DMS 273 (cell line): ENCODE measurements at regions not wholly inside any gene's neighbourhood (a gene's known extent, or its start where the extent isn't known, plus 50 kb on each side); places are given as distances from the start of the nearest gene placed in this dataset.
A peak's percentile ranks its signal among the peaks of the same experiment; 100 is the strongest.

Source experiments
- DNase-seq: peaks from one replicate; lab custom pipeline; 2025; ENCODE audit not compliant: unreplicated experiment; lab: John Stamatoyannopoulos, UW

DNA sequence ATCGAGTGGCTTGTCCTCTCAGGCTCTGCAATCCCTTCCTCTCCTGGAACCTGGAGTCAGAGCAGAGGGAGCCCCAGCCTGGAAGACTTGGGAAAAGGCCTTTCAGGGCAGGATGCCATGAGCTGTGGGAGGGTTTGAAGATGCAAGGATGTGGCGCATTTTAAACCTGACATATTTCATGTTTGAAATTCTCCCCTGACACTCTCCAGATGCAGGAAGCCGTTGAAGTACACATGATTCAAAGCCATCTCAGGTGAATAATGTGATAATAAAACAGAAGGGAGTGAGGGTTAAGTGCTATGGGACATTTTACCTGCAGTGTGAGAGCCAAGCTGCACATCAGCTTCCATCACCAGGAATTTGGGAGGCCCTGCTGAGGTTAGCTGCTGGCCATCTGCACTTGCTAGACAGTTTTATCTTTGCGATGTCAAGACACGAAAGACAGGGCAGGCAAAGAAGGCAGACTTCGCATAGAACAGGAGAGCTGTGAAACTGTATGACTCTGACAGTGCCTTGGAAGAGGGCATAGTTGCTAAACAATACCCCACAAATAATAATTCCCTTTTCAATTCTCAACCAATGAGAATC is 159.1 kb upstream of the GDF10 start:
- DNase-seq, result no peak

DNA sequence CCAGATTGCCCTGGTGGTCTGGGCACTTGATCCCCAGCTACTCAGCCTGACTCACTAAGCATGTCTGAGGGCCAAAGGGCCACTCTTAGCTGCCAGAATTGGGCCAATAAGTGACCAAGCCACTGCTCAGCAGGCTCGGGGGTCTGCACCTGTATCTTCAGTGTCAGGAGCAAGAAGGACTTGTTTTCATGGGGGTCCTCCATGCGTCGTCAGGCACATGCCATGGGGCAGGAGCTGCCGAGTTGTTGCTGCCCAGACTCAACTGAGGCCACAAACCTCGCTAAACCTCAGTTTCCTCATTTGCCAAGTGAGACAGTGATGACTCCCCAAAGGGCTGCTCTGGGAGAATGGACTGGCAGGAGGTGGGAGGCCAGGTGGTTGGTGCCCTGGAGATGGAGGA is 158.6 kb upstream of the GDF10 start:
- no peak for DNase-seq

- no peak for DNase-seq
Observed at GRCh38 chr10:47143072-47143471, 156.9 kb upstream of the GDF10 start.

DNA sequence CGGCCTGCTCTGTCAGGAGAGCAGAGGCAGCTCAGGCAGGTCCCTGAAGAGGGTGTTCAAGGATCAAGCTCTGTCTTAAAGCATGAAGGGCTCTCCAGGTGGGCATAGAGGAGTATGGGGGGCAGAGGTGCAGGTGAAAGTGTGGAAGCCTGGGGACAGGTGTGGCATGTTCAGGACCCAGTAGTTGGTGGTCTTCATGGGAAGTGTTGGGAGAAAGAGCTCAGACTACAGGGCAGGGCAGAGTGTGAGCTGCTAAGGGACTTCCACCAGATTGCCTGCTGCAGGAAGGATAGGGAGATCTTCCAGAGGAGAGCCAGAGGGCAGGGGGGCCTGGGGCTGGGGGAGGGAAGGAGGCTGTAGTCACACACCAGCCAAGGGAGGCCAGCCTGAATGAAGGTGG is 156.5 kb upstream of the GDF10 start:
- DNase-seq, result no peak

DNA sequence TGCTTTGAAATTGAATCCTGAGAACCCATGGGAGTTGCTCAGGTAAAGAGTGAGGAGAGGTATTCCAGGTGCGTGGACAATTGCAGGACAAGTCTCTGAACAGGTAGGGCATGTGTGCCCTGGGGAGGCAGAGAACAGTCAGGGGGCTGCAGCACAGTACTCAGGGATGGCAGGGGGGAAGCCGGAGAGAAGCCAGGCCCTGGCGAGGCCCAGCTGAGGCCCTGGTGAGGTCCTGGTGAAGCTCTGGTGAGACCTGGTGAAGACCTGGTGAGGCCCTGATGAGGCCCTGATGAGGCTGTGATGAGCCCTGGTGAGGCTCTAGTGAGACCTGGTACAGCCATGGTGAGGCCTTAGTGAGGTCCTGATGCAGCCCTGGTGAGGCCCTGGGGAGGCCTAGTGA is 155.5 kb upstream of the GDF10 start:
- DNase-seq, result no peak

GRCh38 chr10:47145290-47145934 is 154.6 kb upstream of the GDF10 start:
- DNase-seq, result no peak

- no peak for DNase-seq
Observed at GRCh38 chr10:47146572-47146971, 153.4 kb upstream of the GDF10 start.

DNA sequence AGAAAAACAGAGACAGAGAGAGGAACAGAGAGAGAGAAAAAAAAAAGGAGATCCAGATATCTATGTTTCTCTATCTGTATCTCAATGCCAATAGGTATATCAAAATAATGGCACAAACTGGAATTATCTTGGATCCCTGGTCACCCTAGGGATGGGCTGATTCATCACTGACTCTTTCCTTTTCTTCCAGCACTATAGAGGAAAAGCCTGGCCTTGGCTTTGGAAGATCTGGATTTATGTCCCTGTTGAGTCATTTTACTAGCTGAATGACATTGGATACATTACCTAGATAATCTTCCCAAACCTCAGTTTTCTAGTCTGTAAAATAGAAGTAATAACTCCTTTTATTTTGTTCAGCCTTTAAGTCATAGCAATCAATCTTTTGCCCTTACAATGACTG is 152.8 kb upstream of the GDF10 start:
- no peak for DNase-seq

- DNase-seq, result no peak
Observed at GRCh38 chr10:47150581-47150980, 149.4 kb upstream of the GDF10 start.

GRCh38 chr10:47151920-47152319 is 148.1 kb upstream of the GDF10 start:
- no peak for DNase-seq

DNA sequence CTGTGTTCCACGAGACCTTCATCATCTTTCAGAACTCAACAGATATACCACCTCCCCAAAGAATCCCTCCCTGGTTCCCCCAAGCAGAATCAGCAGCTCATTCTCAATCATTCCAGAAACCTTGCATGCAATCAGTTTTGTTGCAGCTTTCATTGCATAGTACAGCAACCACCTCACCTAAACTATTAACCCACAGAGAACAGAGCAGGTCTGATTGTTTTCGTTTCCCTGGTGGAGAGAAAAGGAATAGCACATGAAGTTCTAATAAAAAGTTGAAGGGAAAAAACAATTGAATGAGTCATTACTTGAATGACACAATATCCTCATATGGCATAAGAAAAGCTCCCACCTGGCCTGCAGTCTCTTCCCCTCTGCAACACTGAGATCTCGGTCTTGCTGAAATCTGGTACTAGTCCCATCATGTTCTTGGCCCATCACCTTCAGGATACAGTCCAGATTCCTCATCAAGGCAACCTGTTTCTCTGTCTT is 147.1 kb upstream of the GDF10 start:
- DNase-seq, result peak; percentile 5

- DNase-seq, result no peak
Observed at GRCh38 chr10:47154762-47155161, 145.2 kb upstream of the GDF10 start.

DNA sequence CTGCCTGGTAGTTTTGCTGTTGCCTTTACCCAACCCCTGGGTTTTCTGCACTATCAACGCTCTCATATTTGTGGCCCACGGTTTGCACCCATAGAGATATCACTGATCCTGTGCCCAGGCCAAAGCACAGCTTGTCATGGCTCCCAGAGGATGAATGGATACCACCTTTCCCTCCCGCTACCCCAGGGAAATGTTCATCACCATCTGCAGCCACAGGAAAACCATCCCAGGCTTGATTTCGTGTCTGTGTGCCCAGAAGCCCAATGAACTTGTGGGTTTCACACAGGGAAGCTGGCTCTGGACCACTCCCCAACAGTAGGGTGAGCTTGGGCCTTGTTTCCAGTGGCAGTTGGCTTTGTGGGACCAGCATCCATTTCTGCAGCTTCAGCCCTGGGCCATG is 143.1 kb upstream of the GDF10 start:
- no peak for DNase-seq

- no peak for DNase-seq
Observed at GRCh38 chr10:47158116-47159071, 141.6 kb upstream of the GDF10 start.

GRCh38 chr10:47159361-47160260 is 140.4 kb upstream of the GDF10 start:
- DNase-seq, result no peak

DNA sequence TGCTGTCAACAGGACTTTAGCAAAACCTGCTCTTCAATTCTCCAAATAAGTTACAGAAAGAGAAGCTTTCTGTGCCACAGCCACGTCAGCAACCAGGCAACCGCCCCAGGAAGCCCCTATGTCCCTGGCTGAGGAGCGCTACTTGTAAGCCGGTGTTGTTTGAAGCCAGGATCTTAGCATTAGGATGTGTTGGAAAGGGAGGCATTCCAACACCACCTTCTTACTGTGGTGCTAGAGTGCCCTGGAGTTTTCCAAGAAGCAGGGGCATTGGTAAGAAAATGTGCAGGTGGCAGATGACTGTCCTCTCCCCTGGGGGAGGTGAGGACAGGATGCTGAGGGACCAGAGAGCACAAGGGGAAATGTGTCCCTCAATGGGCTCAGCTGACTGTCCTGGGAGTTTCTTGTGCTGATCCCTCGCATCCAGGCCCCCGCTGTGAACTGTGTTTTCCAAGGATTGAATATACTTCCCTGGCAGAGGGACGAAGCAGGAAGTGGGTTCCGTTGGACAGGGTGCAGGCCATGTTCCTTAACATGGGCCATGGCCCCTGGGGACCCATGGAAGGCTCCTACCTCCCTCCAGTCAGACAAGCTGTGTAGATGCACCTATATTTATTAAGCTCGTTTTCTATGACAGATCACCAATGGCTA is 139.6 kb upstream of the GDF10 start:
- no peak for DNase-seq

GRCh38 chr10:47160967-47161366 is 139.0 kb upstream of the GDF10 start:
- no peak for DNase-seq

DNA sequence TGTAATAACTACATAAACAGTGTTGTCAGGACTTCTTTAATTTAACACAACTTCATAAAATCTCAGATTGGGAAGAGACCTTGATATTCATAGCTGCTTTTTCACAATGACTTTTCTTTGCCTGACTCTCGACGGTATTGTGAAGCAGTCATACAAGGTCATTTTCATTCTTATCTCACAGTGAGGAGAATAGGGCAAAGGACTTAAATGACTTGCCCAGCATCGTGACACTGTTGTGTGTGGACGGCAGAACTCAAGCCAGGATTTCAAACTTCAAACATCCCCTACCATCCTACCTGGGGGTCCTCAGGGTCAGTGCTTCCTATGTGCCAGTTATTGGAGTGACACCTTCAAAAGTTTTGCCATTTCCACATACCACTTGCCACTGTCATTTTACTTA is 138.5 kb upstream of the GDF10 start:
- DNase-seq, result no peak

- no peak for DNase-seq
Observed at GRCh38 chr10:47164126-47164799, 135.7 kb upstream of the GDF10 start.

DNA sequence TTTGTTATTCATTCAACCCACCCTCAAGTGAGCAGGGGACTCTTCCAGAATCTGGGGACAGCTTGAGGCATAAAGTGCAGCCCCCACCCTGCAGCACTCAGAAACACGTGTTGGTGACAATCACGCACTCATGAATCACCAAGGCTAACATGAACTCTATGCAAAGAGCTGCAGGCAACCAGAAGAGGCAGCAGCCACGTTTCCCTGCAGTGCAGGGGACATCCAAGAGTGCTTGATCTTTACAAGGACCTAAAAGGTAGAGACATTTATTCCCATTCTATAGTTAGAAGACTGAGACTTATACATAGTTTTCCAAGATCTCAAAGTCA is 135.2 kb upstream of the GDF10 start:
- no peak for DNase-seq
